WTC11 (cell line): ENCODE measurements at regions not wholly inside any gene's neighbourhood (a gene's known extent, or its start where the extent isn't known, plus 50 kb on each side); places are given as distances from the start of the nearest gene placed in this dataset.

Experiments
- ATAC-seq: fragments of 200-7000 bp; cut with Tn5 transposase; 2 replicates; pipeline ENCODE4 v1.10.0; 2021; ENCODE audit warnings: mild to moderate bottlenecking, moderate library complexity
- CTCF ChIA-PET: fragments of 300-600 bp; sonication (Branson Sonifier 250); formaldehyde crosslinking; loops from one replicate; lab custom pipeline; 2021; ENCODE audit warnings: antibody characterized with exemption; lab: Charles Lee
- POLR2A ChIA-PET: fragments of 350-600 bp; sonication (Branson Sonifier 250); formaldehyde crosslinking; loops from one replicate; lab custom pipeline; 2021; ENCODE audit warnings: antibody characterized with exemption; lab: Charles Lee
- DNase-seq: peaks from one replicate; pipeline ENCODE4 v3.0.0; 2021; ENCODE audit warnings: low spot score
- H3K27ac Mint-ChIP-seq: 2 replicates; pipeline ENCODE4 v1.8.0; 2021; ENCODE audit warnings: mixed read lengths
- H3K27me3 Mint-ChIP-seq: 2 replicates; pipeline ENCODE4 v1.8.0; 2021; ENCODE audit warnings: low read depth, mild to moderate bottlenecking, moderate library complexity, mixed read lengths
- H3K36me3 Mint-ChIP-seq: 2 replicates; pipeline ENCODE4 v1.8.0; 2021; ENCODE audit warnings: mixed read lengths
- H3K4me1 Mint-ChIP-seq: 2 replicates; pipeline ENCODE4 v1.8.0; 2022; ENCODE audit warnings: mixed read lengths
- H3K4me3 Mint-ChIP-seq: 2 replicates; pipeline ENCODE4 v1.8.0; 2021; ENCODE audit warnings: mild to moderate bottlenecking, moderate library complexity, mixed read lengths
- H3K9me3 Mint-ChIP-seq: 2 replicates; pipeline ENCODE4 v1.8.0; 2021; ENCODE audit warnings: mixed read lengths
- CBFB ChIP-seq: sonication (generic); formaldehyde crosslinking; IDR thresholded peaks from 2 replicates; pipeline ENCODE4 v1.8.1; 2022; ENCODE audit warnings: mild to moderate bottlenecking, low read depth, missing genetic modification reagents
- KAT7 ChIP-seq: sonication (generic); formaldehyde crosslinking; IDR thresholded peaks from 2 replicates; pipeline ENCODE4 v1.8.1; 2023; ENCODE audit warnings: missing genetic modification reagents, mild to moderate bottlenecking, borderline replicate concordance
- NFE2L1 ChIP-seq: sonication (generic); formaldehyde crosslinking; IDR thresholded peaks from 2 replicates; pipeline ENCODE4 v1.8.1; 2023; ENCODE audit warnings: missing genetic modification reagents
- NR2C2 ChIP-seq: sonication (generic); formaldehyde crosslinking; IDR thresholded peaks from 2 replicates; pipeline ENCODE4 v1.8.0; 2022; ENCODE audit warnings: mild to moderate bottlenecking, missing genetic modification reagents
- SMAD4 ChIP-seq: sonication (generic); formaldehyde crosslinking; IDR thresholded peaks from 2 replicates; pipeline ENCODE4 v1.8.0; 2022; ENCODE audit warnings: mild to moderate bottlenecking, missing genetic modification reagents
- TCF7 ChIP-seq: sonication (generic); formaldehyde crosslinking; IDR thresholded peaks from 2 replicates; pipeline ENCODE4 v1.8.0; 2022; ENCODE audit warnings: mild to moderate bottlenecking, low read depth, missing genetic modification reagents, moderate library complexity
- ZNF671 ChIP-seq: fragments of 250-450 bp; sonication (Bioruptor Pico); IDR thresholded peaks from 2 replicates; pipeline ENCODE4 v1.8.0; 2021; ENCODE audit warnings: mild to moderate bottlenecking
- TF ChIP-seq, protein P1 (sequence below): sonication (generic); formaldehyde crosslinking; IDR thresholded peaks from 2 replicates; pipeline ENCODE4 v1.8.1; 2022; ENCODE audit warnings: low read depth, missing genetic modification reagents, borderline replicate concordance
- TF ChIP-seq, protein P2 (sequence below): fragments of 250-450 bp; sonication (Bioruptor Pico); IDR thresholded peaks from 2 replicates; pipeline ENCODE4 v1.9.0; 2021; ENCODE audit warnings: moderate library complexity, mild to moderate bottlenecking, inconsistent platforms, borderline replicate concordance
- TF ChIP-seq, protein P3 (sequence below): sonication (generic); formaldehyde crosslinking; IDR thresholded peaks from 2 replicates; pipeline ENCODE4 v1.8.1; 2023; ENCODE audit warnings: mild to moderate bottlenecking, missing genetic modification reagents
- TF ChIP-seq, protein P4 (sequence below): fragments of 250-450 bp; sonication (Bioruptor Pico); IDR thresholded peaks from 2 replicates; pipeline ENCODE4 v1.9.0; 2021; ENCODE audit warnings: mild to moderate bottlenecking
- TF ChIP-seq, protein P5 (sequence below): fragments of 200-600 bp; IDR thresholded peaks from 2 replicates; pipeline ENCODE4 v1.8.0; 2022; ENCODE audit warnings: antibody characterized with exemption
- TF ChIP-seq, protein P6 (sequence below): sonication (generic); formaldehyde crosslinking; IDR thresholded peaks from 2 replicates; pipeline ENCODE4 v1.8.0; 2022; ENCODE audit warnings: mild to moderate bottlenecking, missing genetic modification reagents
- TF ChIP-seq, protein P7 (sequence below): fragments of 250-450 bp; sonication (Bioruptor Pico); IDR thresholded peaks from 2 replicates; pipeline ENCODE4 v2.1.2; 2022; ENCODE audit warnings: mild to moderate bottlenecking, moderate library complexity
- TF ChIP-seq, protein P8 (sequence below): sonication (generic); formaldehyde crosslinking; IDR thresholded peaks from 2 replicates; pipeline ENCODE4 v1.8.0; 2022; ENCODE audit warnings: mild to moderate bottlenecking, missing genetic modification reagents
- TF ChIP-seq, protein P9 (sequence below): sonication (generic); formaldehyde crosslinking; IDR thresholded peaks from 2 replicates; pipeline ENCODE4 v1.8.1; 2023; ENCODE audit warnings: mild to moderate bottlenecking, missing genetic modification reagents, borderline replicate concordance

DNA sequence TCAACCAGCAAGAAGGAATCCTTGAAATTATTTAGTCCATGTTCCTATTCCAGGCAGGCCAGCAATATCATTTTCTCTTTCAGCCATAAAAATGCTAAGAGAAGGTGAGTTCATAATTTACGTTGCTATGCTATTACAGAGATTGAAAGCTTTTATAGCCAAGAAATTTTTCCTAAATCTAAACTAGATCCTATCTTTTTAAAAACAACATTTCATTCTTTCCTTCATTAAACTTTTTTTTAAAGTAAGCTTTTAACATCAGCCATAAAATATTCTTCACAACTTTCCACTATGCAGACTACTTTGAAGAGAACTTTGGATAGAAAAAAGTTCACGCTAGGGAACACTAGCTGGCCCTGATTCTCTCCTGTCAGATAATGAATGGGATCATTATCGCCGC lies 159.8 kb downstream of the RPS12 start (continued):
- TF ChIP-seq, protein P1, sequence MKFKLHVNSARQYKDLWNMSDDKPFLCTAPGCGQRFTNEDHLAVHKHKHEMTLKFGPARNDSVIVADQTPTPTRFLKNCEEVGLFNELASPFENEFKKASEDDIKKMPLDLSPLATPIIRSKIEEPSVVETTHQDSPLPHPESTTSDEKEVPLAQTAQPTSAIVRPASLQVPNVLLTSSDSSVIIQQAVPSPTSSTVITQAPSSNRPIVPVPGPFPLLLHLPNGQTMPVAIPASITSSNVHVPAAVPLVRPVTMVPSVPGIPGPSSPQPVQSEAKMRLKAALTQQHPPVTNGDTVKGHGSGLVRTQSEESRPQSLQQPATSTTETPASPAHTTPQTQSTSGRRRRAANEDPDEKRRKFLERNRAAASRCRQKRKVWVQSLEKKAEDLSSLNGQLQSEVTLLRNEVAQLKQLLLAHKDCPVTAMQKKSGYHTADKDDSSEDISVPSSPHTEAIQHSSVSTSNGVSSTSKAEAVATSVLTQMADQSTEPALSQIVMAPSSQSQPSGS, result no peak
- TF ChIP-seq, protein P2, sequence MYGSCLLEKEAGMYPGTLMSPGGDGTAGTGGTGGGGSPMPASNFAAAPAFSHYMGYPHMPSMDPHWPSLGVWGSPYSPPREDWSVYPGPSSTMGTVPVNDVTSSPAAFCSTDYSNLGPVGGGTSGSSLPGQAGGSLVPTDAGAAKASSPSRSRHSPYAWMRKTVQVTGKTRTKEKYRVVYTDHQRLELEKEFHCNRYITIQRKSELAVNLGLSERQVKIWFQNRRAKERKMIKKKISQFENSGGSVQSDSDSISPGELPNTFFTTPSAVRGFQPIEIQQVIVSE, result no peak
- TF ChIP-seq ZNF671 (CRISPR knock-in tag), result no peak
- TF ChIP-seq, protein P3, sequence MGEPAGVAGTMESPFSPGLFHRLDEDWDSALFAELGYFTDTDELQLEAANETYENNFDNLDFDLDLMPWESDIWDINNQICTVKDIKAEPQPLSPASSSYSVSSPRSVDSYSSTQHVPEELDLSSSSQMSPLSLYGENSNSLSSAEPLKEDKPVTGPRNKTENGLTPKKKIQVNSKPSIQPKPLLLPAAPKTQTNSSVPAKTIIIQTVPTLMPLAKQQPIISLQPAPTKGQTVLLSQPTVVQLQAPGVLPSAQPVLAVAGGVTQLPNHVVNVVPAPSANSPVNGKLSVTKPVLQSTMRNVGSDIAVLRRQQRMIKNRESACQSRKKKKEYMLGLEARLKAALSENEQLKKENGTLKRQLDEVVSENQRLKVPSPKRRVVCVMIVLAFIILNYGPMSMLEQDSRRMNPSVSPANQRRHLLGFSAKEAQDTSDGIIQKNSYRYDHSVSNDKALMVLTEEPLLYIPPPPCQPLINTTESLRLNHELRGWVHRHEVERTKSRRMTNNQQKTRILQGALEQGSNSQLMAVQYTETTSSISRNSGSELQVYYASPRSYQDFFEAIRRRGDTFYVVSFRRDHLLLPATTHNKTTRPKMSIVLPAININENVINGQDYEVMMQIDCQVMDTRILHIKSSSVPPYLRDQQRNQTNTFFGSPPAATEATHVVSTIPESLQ, result no peak
- TF ChIP-seq, protein P4, sequence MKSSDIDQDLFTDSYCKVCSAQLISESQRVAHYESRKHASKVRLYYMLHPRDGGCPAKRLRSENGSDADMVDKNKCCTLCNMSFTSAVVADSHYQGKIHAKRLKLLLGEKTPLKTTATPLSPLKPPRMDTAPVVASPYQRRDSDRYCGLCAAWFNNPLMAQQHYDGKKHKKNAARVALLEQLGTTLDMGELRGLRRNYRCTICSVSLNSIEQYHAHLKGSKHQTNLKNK (CRISPR knock-in tag), result no peak
- TF ChIP-seq, protein P5, sequence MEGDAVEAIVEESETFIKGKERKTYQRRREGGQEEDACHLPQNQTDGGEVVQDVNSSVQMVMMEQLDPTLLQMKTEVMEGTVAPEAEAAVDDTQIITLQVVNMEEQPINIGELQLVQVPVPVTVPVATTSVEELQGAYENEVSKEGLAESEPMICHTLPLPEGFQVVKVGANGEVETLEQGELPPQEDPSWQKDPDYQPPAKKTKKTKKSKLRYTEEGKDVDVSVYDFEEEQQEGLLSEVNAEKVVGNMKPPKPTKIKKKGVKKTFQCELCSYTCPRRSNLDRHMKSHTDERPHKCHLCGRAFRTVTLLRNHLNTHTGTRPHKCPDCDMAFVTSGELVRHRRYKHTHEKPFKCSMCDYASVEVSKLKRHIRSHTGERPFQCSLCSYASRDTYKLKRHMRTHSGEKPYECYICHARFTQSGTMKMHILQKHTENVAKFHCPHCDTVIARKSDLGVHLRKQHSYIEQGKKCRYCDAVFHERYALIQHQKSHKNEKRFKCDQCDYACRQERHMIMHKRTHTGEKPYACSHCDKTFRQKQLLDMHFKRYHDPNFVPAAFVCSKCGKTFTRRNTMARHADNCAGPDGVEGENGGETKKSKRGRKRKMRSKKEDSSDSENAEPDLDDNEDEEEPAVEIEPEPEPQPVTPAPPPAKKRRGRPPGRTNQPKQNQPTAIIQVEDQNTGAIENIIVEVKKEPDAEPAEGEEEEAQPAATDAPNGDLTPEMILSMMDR, result no peak
- TF ChIP-seq, protein P6, sequence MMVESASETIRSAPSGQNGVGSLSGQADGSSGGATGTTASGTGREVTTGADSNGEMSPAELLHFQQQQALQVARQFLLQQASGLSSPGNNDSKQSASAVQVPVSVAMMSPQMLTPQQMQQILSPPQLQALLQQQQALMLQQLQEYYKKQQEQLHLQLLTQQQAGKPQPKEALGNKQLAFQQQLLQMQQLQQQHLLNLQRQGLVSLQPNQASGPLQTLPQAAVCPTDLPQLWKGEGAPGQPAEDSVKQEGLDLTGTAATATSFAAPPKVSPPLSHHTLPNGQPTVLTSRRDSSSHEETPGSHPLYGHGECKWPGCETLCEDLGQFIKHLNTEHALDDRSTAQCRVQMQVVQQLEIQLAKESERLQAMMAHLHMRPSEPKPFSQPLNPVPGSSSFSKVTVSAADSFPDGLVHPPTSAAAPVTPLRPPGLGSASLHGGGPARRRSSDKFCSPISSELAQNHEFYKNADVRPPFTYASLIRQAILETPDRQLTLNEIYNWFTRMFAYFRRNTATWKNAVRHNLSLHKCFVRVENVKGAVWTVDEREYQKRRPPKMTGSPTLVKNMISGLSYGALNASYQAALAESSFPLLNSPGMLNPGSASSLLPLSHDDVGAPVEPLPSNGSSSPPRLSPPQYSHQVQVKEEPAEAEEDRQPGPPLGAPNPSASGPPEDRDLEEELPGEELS (CRISPR knock-in tag), result no peak
- TF ChIP-seq KAT7 (CRISPR knock-in tag), result no peak
- TF ChIP-seq CBFB, result no peak
- TF ChIP-seq NFE2L1, result no peak

DNA sequence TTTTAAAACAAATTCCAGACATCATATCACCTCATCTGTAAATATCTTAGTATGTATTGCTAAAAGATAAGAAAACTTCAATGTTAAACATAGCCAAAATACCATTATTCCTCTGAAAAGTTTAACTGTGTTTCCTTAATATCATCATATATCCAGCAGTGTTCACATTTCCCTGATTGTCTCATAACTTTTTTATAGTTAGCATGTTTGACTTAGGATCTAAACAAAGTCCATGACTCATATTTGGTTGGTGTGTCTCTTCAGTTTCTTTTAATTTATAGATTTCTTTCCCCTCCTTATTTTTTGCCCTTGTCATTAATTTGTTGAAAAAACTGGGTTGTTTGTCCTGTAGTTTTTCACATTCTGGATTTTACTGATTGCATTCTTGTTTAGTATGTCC lies 163.0 kb downstream of the RPS12 start:
- ATAC-seq, result no peak
- ChIA-PET POLR2A (no interaction called here), CTCF (no interaction called here)
- Mint-ChIP-seq H3K4me3 (no peak overlapping the region), H3K9me3 (peaks cover 5% of the 10 kb centered on the region), H3K36me3 (no peaks in the 10 kb centered on the region), H3K4me1 (peaks cover 9% of the 10 kb centered on the region), H3K27me3 (no peaks in the 10 kb centered on the region), H3K27ac (no peak overlapping the region)
- DNase-seq, result no peak
- TF ChIP-seq, protein P7, sequence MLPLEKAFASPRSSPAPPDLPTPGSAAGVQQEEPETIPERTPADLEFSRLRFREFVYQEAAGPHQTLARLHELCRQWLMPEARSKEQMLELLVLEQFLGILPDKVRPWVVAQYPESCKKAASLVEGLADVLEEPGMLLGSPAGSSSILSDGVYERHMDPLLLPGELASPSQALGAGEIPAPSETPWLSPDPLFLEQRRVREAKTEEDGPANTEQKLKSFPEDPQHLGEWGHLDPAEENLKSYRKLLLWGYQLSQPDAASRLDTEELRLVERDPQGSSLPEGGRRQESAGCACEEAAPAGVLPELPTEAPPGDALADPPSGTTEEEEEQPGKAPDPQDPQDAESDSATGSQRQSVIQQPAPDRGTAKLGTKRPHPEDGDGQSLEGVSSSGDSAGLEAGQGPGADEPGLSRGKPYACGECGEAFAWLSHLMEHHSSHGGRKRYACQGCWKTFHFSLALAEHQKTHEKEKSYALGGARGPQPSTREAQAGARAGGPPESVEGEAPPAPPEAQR, result no peak
- TF ChIP-seq, all 79 proteins: peak for 0

DNA sequence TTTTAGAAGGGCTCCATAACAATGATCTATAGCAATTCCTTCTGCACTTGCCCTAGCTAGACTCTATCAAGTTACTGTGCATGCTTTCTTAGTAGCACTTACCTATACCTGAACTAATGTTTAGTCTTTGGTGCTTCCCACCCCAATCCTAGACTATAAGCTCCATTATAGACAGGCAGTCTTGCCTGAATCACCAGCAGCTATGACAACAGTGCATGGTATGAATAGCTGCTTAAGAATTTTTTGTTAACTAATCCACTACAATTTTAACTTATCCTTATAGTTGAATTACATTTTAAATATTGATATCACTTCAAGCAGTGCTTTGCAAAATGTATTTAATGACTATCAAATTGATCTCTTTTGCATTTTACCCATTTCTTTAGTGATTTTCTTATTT lies 164.3 kb downstream of the RPS12 start:
- DNase-seq, result no peak
- H3K9me3 Mint-ChIP-seq, result peaks cover 10% of the 10 kb centered on the region
- no peaks in the 10 kb centered on the region for H3K36me3 Mint-ChIP-seq
- ChIA-PET CTCF (no interaction called here), POLR2A (no interaction called here)
- H3K4me3 Mint-ChIP-seq, result no peak overlapping the region
- ATAC-seq, result no peak
- no peaks in the 10 kb centered on the region for H3K27me3 Mint-ChIP-seq
- peaks cover 4% of the 10 kb centered on the region for H3K4me1 Mint-ChIP-seq
- no peak overlapping the region for H3K27ac Mint-ChIP-seq
- no peak for TF ChIP-seq NR2C2
- TF ChIP-seq, protein P8, sequence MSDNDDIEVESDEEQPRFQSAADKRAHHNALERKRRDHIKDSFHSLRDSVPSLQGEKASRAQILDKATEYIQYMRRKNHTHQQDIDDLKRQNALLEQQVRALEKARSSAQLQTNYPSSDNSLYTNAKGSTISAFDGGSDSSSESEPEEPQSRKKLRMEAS (CRISPR knock-in tag), result no peak
- TF ChIP-seq TCF7 (CRISPR knock-in tag), result no peak
- TF ChIP-seq, protein P7, result no peak
- no peak for TF ChIP-seq SMAD4
- TF ChIP-seq, protein P1, result no peak
- TF ChIP-seq, protein P9, sequence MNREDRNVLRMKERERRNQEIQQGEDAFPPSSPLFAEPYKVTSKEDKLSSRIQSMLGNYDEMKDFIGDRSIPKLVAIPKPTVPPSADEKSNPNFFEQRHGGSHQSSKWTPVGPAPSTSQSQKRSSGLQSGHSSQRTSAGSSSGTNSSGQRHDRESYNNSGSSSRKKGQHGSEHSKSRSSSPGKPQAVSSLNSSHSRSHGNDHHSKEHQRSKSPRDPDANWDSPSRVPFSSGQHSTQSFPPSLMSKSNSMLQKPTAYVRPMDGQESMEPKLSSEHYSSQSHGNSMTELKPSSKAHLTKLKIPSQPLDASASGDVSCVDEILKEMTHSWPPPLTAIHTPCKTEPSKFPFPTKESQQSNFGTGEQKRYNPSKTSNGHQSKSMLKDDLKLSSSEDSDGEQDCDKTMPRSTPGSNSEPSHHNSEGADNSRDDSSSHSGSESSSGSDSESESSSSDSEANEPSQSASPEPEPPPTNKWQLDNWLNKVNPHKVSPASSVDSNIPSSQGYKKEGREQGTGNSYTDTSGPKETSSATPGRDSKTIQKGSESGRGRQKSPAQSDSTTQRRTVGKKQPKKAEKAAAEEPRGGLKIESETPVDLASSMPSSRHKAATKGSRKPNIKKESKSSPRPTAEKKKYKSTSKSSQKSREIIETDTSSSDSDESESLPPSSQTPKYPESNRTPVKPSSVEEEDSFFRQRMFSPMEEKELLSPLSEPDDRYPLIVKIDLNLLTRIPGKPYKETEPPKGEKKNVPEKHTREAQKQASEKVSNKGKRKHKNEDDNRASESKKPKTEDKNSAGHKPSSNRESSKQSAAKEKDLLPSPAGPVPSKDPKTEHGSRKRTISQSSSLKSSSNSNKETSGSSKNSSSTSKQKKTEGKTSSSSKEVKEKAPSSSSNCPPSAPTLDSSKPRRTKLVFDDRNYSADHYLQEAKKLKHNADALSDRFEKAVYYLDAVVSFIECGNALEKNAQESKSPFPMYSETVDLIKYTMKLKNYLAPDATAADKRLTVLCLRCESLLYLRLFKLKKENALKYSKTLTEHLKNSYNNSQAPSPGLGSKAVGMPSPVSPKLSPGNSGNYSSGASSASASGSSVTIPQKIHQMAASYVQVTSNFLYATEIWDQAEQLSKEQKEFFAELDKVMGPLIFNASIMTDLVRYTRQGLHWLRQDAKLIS, result no peak
